ENCODE measurements at regions not wholly inside any gene's neighbourhood (a gene's known extent, or its start where the extent isn't known, plus 50 kb on each side); places are given as distances from the start of the nearest gene placed in this dataset.
A peak's percentile ranks its signal among the peaks of the same experiment; 100 is the strongest.

DNA sequence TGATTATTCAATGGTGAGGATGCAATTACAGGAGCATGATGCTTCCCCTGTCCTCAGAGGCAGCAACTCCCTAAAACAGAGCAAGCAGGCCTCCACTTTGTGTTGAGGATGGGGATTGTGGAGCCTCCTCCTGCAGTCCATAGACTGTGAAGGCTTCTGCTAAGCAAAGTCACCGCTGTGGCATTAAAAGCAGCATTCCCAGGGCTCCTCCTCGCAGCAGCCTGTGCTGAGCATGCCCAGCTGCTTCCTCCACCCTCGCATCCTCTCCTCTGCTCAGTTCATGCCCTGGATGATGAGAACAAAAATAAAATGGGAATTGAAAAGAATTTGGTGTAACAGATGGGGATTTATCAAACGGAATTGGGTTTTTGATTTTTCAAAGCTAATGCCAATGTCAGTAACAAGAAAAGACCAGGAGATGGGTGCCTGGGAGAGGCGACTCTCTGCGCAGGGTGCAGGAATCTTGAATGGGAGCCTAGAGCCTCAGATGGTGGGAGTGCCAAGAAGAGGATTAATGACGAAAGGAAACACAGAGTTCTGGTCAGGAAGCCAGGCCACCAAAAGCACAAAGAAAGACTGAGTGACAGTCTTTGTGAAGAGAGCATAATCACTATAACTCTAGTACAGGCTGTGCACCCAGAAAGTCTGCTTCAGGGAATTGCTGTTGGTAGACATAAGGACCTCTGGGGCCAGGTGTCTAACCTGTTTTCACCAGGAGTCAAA is 347.6 kb downstream of the TPBG start:
- no peak overlapping the region for H3K9ac ChIP-seq
- DNase-seq, result no peak

DNA sequence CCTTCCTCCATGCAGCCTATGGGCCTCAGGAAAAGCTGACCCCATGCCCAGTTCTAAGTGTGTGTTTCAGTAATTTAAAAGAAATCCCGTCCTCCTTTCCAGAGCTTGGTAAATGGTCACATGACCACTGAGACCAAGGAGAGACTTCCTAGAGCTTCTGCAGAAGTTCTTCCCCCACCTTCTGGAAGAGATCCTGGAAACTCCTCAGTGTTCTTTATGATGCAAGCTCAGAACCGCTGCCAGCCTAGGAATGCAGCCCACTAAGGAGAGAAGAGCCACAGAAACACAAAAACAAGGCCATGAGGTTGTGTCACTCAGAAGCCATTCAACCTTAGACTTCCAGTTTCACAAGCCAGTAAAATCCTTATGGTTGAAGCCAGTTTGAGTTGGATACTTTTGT is 348.4 kb downstream of the TPBG start:
- H2AFZ ChIP-seq (ENCODE audit: low read depth), result no peak overlapping the region
- H3K9me2 ChIP-seq, result no peaks in the 10 kb centered on the region
- ChIA-PET CTCF (interaction anchor here (1.3 to 2.8 kb wide), 7 partner anchors 10 to 463 kb away, joined by 3 to 17 read pairs (median 5); no protein-coding TSS in a partner anchor), POLR2A (no interaction called here)
- no peak overlapping the region for H3K27ac ChIP-seq (ENCODE audit: low read depth in 2 of 2, low read length in 1 of 2)
- H3K4me2 ChIP-seq, result no peak overlapping the region
- H3K9me3 ChIP-seq, result no peaks in the 10 kb centered on the region
- no peaks in the 10 kb centered on the region for H3K36me3 ChIP-seq (replicated peaks in 1 of 2; ENCODE audit: control insufficient read depth in 1 of 2, insufficient read depth in 2 of 2, low read length in 1 of 2)
- H3K9ac ChIP-seq, result no peak overlapping the region
- no peaks in the 10 kb centered on the region for H3K79me2 ChIP-seq (ENCODE audit: insufficient read depth)
- no peaks in the 10 kb centered on the region for H4K20me1 ChIP-seq (ENCODE audit: insufficient read depth)
- WGBS (ENCODE audit: low lambda C conversion rate), result 38% methylated on average over 2 of the region's 2 CpGs
- H3F3A ChIP-seq (replicated peaks; ENCODE audit: insufficient read depth), result no peaks in the 10 kb centered on the region
- no peak for DNase-seq
- H3K27me3 ChIP-seq (ENCODE audit: insufficient read depth), result no peaks in the 10 kb centered on the region
- H3K4me3 ChIP-seq (ENCODE audit: low read depth in 2 of 2, low read length in 1 of 2), result no peak overlapping the region
- peaks cover 0 to 6% of the 10 kb centered on the region in 2 experiments; a peak in 2 of 4 replicates for H3K4me1 ChIP-seq (ENCODE audit: control insufficient read depth in 1 of 2, insufficient read depth in 2 of 2, low read depth in 1 of 2, low read length in 1 of 2)
- TF ChIP-seq, protein P1, sequence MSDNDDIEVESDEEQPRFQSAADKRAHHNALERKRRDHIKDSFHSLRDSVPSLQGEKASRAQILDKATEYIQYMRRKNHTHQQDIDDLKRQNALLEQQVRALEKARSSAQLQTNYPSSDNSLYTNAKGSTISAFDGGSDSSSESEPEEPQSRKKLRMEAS (IDR thresholded peaks at IDR 0.05; ENCODE audit: low read depth), result no peak
- TF ChIP-seq NFIC (IDR thresholded peaks at IDR 0.05; ENCODE audit: borderline replicate concordance) (no peak), MEF2A (IDR thresholded peaks at IDR 0.05; ENCODE audit: borderline replicate concordance, low read depth) (no peak), CTCF (IDR thresholded peaks at IDR 0.05) (no peak), RCOR1 (IDR thresholded peaks at IDR 0.05; ENCODE audit: low read length) (no peak), SIN3A (IDR thresholded peaks at IDR 0.05; ENCODE audit: borderline replicate concordance, low read depth, low read length) (no peak), TCF12 (IDR thresholded peaks at IDR 0.05) (no peak), MXI1 (IDR thresholded peaks at IDR 0.05; ENCODE audit: low read depth, low read length) (no peak), YY1 (IDR thresholded peaks at IDR 0.05; ENCODE audit: low read depth) (no peak), TAF1 (IDR thresholded peaks at IDR 0.05; ENCODE audit: borderline replicate concordance, low read depth, low read length) (no peak), NRF1 (IDR thresholded peaks at IDR 0.05; ENCODE audit: low read depth, low read length) (no peak), CHD2 (IDR thresholded peaks at IDR 0.05; ENCODE audit: low read length, partially characterized antibody) (no peak)
- TF ChIP-seq, protein P2, sequence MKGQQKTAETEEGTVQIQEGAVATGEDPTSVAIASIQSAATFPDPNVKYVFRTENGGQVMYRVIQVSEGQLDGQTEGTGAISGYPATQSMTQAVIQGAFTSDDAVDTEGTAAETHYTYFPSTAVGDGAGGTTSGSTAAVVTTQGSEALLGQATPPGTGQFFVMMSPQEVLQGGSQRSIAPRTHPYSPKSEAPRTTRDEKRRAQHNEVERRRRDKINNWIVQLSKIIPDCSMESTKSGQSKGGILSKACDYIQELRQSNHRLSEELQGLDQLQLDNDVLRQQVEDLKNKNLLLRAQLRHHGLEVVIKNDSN (IDR thresholded peaks at IDR 0.05; ENCODE audit: borderline replicate concordance, low read depth), result no peak; the same call in 1 of the 2 replicates
- TF ChIP-seq, protein P3, sequence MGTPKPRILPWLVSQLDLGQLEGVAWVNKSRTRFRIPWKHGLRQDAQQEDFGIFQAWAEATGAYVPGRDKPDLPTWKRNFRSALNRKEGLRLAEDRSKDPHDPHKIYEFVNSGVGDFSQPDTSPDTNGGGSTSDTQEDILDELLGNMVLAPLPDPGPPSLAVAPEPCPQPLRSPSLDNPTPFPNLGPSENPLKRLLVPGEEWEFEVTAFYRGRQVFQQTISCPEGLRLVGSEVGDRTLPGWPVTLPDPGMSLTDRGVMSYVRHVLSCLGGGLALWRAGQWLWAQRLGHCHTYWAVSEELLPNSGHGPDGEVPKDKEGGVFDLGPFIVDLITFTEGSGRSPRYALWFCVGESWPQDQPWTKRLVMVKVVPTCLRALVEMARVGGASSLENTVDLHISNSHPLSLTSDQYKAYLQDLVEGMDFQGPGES (IDR thresholded peaks at IDR 0.05; ENCODE audit: low read depth, low read length), result no peak

More for the DNA sequence above, 347.6 kb downstream of the TPBG start:
- Histone ChIP-seq H3F3A (replicated peaks; ENCODE audit: insufficient read depth) (no peaks in the 10 kb centered on the region), H3K27ac (ENCODE audit: low read depth in 2 of 2, low read length in 1 of 2) (no peak overlapping the region), H3K9me2 (no peaks in the 10 kb centered on the region), H3K4me2 (no peak overlapping the region), H3K36me3 (replicated peaks in 1 of 2; ENCODE audit: control insufficient read depth in 1 of 2, insufficient read depth in 2 of 2, low read length in 1 of 2) (no peaks in the 10 kb centered on the region), H3K9me3 (no peaks in the 10 kb centered on the region), H3K4me1 (ENCODE audit: control insufficient read depth in 1 of 2, insufficient read depth in 2 of 2, low read depth in 1 of 2, low read length in 1 of 2) (peaks cover 0 to 6% of the 10 kb centered on the region in 2 experiments; a peak in 2 of 4 replicates), H3K79me2 (ENCODE audit: insufficient read depth) (no peaks in the 10 kb centered on the region), H3K27me3 (ENCODE audit: insufficient read depth) (no peaks in the 10 kb centered on the region), H4K20me1 (ENCODE audit: insufficient read depth) (no peaks in the 10 kb centered on the region), H3K4me3 (ENCODE audit: low read depth in 2 of 2, low read length in 1 of 2) (no peak overlapping the region), H2AFZ (ENCODE audit: low read depth) (no peak overlapping the region)
- CTCF ChIA-PET, result interaction anchor here (1.6 to 2.8 kb wide), 6 partner anchors 10 to 463 kb away, joined by 4 to 17 read pairs (median 5); no protein-coding TSS in a partner anchor
- POLR2A ChIA-PET, result no interaction called here
- WGBS (ENCODE audit: low lambda C conversion rate), result 84% methylated on average over 7 of the region's 7 CpGs
- TF ChIP-seq EZH2phosphoT487 (IDR thresholded peaks at IDR 0.05; ENCODE audit: borderline replicate concordance, low read depth), result no peak
- TF ChIP-seq CTCF (IDR thresholded peaks at IDR 0.05), result no peak
- TF ChIP-seq, protein P2 (IDR thresholded peaks at IDR 0.05; ENCODE audit: borderline replicate concordance, low read depth), result no peak
- TF ChIP-seq NRF1 (IDR thresholded peaks at IDR 0.05; ENCODE audit: low read depth, low read length), result peak; percentile 14; the same call in 1 of the 2 replicates

All from SK-N-SH (cell line).